CD14-positive monocyte (primary cell): ENCODE measurements at regions not wholly inside any gene's neighbourhood (a gene's known extent, or its start where the extent isn't known, plus 50 kb on each side); places are given as distances from the start of the nearest gene placed in this dataset.

Experiments used
- DNase-seq, 3 donors: peaks; one replicate each; pipeline ENCODE4 v3.0.0-alpha.2; 2011 to 2022
- H2AFZ ChIP-seq: 2 replicates; pipeline ENCODE4 v1.6.0; 2012; ENCODE audit warnings: mild to moderate bottlenecking, low read depth, low read length, inconsistent platforms; ENCODE audit not compliant: insufficient read depth, poor library complexity, severe bottlenecking
- H3K27ac ChIP-seq, 2 donors: 1 replicate in 1 of 2; 2 replicates in 1 of 2; pipeline ENCODE4 v1.5.1; 2012 to 2013; ENCODE audit warnings: low read length in 2 of 2, control low read depth in 1 of 2, inconsistent platforms in 1 of 2, low read depth in 1 of 2, mild to moderate bottlenecking in 1 of 2
- H3K27me3 ChIP-seq, 2 donors: one replicate each; pipeline versions ENCODE4 v1.6.0 to v1.6.1; 2011 to 2013; ENCODE audit warnings: low read length in 2 of 2; ENCODE audit not compliant: control insufficient read depth in 2 of 2, insufficient read depth in 2 of 2
- H3K36me3 ChIP-seq, 2 donors: replicated peaks in 1 of 2; 1 replicate in 1 of 2; 2 replicates in 1 of 2; pipeline versions ENCODE4 v1.5.1 to v1.6.1; 2012 to 2013; ENCODE audit warnings: low read length in 2 of 2, control low read depth in 1 of 2, inconsistent platforms in 1 of 2, mild to moderate bottlenecking in 1 of 2; ENCODE audit not compliant: insufficient read depth in 2 of 2, control insufficient read depth in 1 of 2
- H3K4me1 ChIP-seq, 2 donors: 1 replicate in 1 of 2; 2 replicates in 1 of 2; pipeline versions ENCODE4 v1.5.1 to v1.6.1; 2012 to 2013; ENCODE audit warnings: low read length in 2 of 2, control low read depth in 1 of 2, inconsistent platforms in 1 of 2, mild to moderate bottlenecking in 1 of 2, moderate library complexity in 1 of 2; ENCODE audit not compliant: insufficient read depth in 2 of 2, control insufficient read depth in 1 of 2
- H3K4me2 ChIP-seq: replicated peaks from 2 replicates; pipeline ENCODE3; 2012; ENCODE audit warnings: low read length, moderate library complexity, mild to moderate bottlenecking; ENCODE audit not compliant: poor library complexity, severe bottlenecking; ENCODE audit errors: extremely low read depth
- H3K4me3 ChIP-seq, 3 experiments: fragments of 200-600 bp in 1 of 3; sonication (generic) in 1 of 3; replicated peaks in 1 of 3; 1 replicate in 2 of 3; 2 replicates in 1 of 3; pipeline ENCODE4 v1.5.1; 2011 to 2013; ENCODE audit warnings: low read length in 3 of 3, mild to moderate bottlenecking in 3 of 3, control low read depth in 2 of 3, low read depth in 2 of 3, inconsistent platforms in 1 of 3, moderate library complexity in 1 of 3
- H3K79me2 ChIP-seq: 2 replicates; pipeline ENCODE4 v1.6.0; 2012; ENCODE audit warnings: mild to moderate bottlenecking, control low read depth, inconsistent platforms, low read length, moderate library complexity; ENCODE audit not compliant: insufficient read depth
- H3K9ac ChIP-seq: 2 replicates; pipeline ENCODE4 v1.6.0; 2017; ENCODE audit warnings: low read length, mild to moderate bottlenecking; ENCODE audit not compliant: insufficient read depth, poor library complexity, severe bottlenecking
- H3K9me3 ChIP-seq, 2 donors: replicated peaks in 1 of 2; 1 replicate in 1 of 2; 2 replicates in 1 of 2; pipeline versions ENCODE4 v1.5.1 to v1.6.1; 2012 to 2013; ENCODE audit warnings: low read length in 2 of 2, control low read depth in 1 of 2; ENCODE audit not compliant: control insufficient read depth in 1 of 2, insufficient read depth in 1 of 2
- H4K20me1 ChIP-seq: 2 replicates; pipeline ENCODE4 v1.6.0; 2012; ENCODE audit warnings: mild to moderate bottlenecking, low read length, control low read depth, moderate library complexity; ENCODE audit not compliant: insufficient read depth
- H3K27ac Mint-ChIP-seq, 7 donors: one replicate each; pipeline ENCODE4 v1.8.0; 2020; ENCODE audit warnings: mild to moderate bottlenecking in 7 of 7, mixed read lengths in 7 of 7, moderate library complexity in 6 of 7, inconsistent platforms in 2 of 7
- H3K27me3 Mint-ChIP-seq, 3 donors: one replicate each; pipeline ENCODE4 v1.8.0; 2021 to 2022; ENCODE audit warnings: low read depth in 3 of 3, mild to moderate bottlenecking in 3 of 3, mixed read lengths in 3 of 3, moderate library complexity in 3 of 3, inconsistent platforms in 1 of 3
- H3K36me3 Mint-ChIP-seq, 2 donors: one replicate each; pipeline ENCODE4 v1.8.0; 2020; ENCODE audit warnings: mixed read lengths in 2 of 2, inconsistent platforms in 1 of 2, mild to moderate bottlenecking in 1 of 2
- H3K4me1 Mint-ChIP-seq: one replicate; pipeline ENCODE4 v1.8.0; 2020; ENCODE audit warnings: mild to moderate bottlenecking, mixed read lengths
- H3K4me3 Mint-ChIP-seq, 2 donors: one replicate each; pipeline ENCODE4 v1.8.0; 2020; ENCODE audit warnings: mild to moderate bottlenecking in 2 of 2, mixed read lengths in 2 of 2, moderate library complexity in 1 of 2
- H3K9me3 Mint-ChIP-seq, 7 donors: one replicate each; pipeline ENCODE4 v1.8.0; 2020 to 2022; ENCODE audit warnings: mixed read lengths in 7 of 7, mild to moderate bottlenecking in 6 of 7, moderate library complexity in 6 of 7, inconsistent platforms in 2 of 7
- CTCF ChIP-seq: fragments of 200-600 bp; IDR thresholded peaks from one replicate; pipeline ENCODE4 v1.8.0; 2022; ENCODE audit warnings: antibody characterized with exemption, mild to moderate bottlenecking
- WGBS: methylation state at CpG from one replicate; pipeline ENCODE4 v1.1.5; 2013; ENCODE audit warnings: missing lambda C conversion rate; ENCODE audit not compliant: insufficient coverage; 5-methylcytosine and 5-hydroxymethylcytosine counted together
- intact Hi-C, 2 donors: fragments of 100-400 bp; cut with micrococcal nuclease; formaldehyde crosslinking; loops; one replicate each; pipeline versions ENCODE4 v1.15.0 to v1.15.1; 2023

GRCh38 chr4:144338834-144339233, 198.3 kb upstream of the GYPA start:
- H3K27ac ChIP-seq = no peak overlapping the region
- Mint-ChIP-seq H3K27me3 (peaks cover 0 to 2% (median 2%) of the 10 kb centered on the region in 3 donors), H3K4me1 (peaks cover 38% of the 10 kb centered on the region), H3K4me3 (no peak overlapping the region), H3K27ac (peak overlapping the region in 2 of 7 donors; percentile 9 to 42), H3K36me3 (no peaks in the 10 kb centered on the region), H3K9me3 (peaks cover 2 to 10% (median 5%) of the 10 kb centered on the region in 7 donors)
- H3K36me3 ChIP-seq = no peaks in the 10 kb centered on the region
- H3K4me3 ChIP-seq = no peak overlapping the region
- H4K20me1 ChIP-seq = no peaks in the 10 kb centered on the region
- no peaks in the 10 kb centered on the region for H3K9me3 ChIP-seq
- DNase-seq = no peak
- peaks cover 26 to 30% of the 10 kb centered on the region in 2 donors for H3K4me1 ChIP-seq
- H2AFZ ChIP-seq = no peak overlapping the region
- no peak overlapping the region for H3K4me2 ChIP-seq
- no peaks in the 10 kb centered on the region for H3K27me3 ChIP-seq
- WGBS = no CpG with 5 or more reads among the region's 2 CpGs
- intact Hi-C loops = no loop called here
- no peak overlapping the region for H3K9ac ChIP-seq
- H3K79me2 ChIP-seq = no peaks in the 10 kb centered on the region
- no peak for TF ChIP-seq CTCF

- H3K9me3 Mint-ChIP-seq = peaks cover 2 to 10% (median 5%) of the 10 kb centered on the region in 7 donors
- Histone ChIP-seq H3K27ac (no peak overlapping the region), H3K36me3 (no peaks in the 10 kb centered on the region), H3K79me2 (no peaks in the 10 kb centered on the region), H3K4me2 (no peak overlapping the region), H3K9ac (no peak overlapping the region), H3K27me3 (no peaks in the 10 kb centered on the region), H2AFZ (no peak overlapping the region), H3K4me1 (peaks cover 26 to 34% of the 10 kb centered on the region in 2 donors), H4K20me1 (no peaks in the 10 kb centered on the region), H3K9me3 (no peaks in the 10 kb centered on the region), H3K4me3 (no peak overlapping the region)
- intact Hi-C loops = no loop called here
- no peak for TF ChIP-seq CTCF
- no peak for DNase-seq
- H3K27ac Mint-ChIP-seq = no peak overlapping the region
- peaks cover 0 to 2% (median 2%) of the 10 kb centered on the region in 3 donors for H3K27me3 Mint-ChIP-seq
- 100% methylated on average over 2 of the region's 2 CpGs for WGBS
- peaks cover 44% of the 10 kb centered on the region for H3K4me1 Mint-ChIP-seq
- no peak overlapping the region for H3K4me3 Mint-ChIP-seq
- H3K36me3 Mint-ChIP-seq = no peaks in the 10 kb centered on the region
These were observed 200.4 kb upstream of the GYPA start for GRCh38 chr4:144340931-144341330.
